ENCODE measurements at regions not wholly inside any gene's neighbourhood (a gene's known extent, or its start where the extent isn't known, plus 50 kb on each side); places are given as distances from the start of the nearest gene placed in this dataset.

- no peak for TF ChIP-seq CTCF (IDR thresholded peaks at IDR 0.05; ENCODE audit: low read depth, low read length)
- TF ChIP-seq EZH2phosphoT487 (IDR thresholded peaks at IDR 0.05; ENCODE audit: low read depth): no peak
These were observed 377.1 kb upstream of the DPP6 start for GRCh38 chr7:153675131-153675530.
